Activated CD4-positive, alpha-beta T cell treated with anti-CD3 and anti-CD28 coated beads, Interleukin-2, amount 50 U/mL, for 4 hours (primary cell): ENCODE measurements at regions not wholly inside any gene's neighbourhood (a gene's known extent, or its start where the extent isn't known, plus 50 kb on each side); places are given as distances from the start of the nearest gene placed in this dataset.
"Not testable (repeated sequence)": the region's sequence is repeated elsewhere in the genome, so short reads cannot be mapped to it uniquely, and the experiment has no call there.

ENCODE experiments used
- DNase-seq, 2 experiments: peaks; one replicate each; pipeline ENCODE4 v3.0.0-alpha.2; 2020

DNA sequence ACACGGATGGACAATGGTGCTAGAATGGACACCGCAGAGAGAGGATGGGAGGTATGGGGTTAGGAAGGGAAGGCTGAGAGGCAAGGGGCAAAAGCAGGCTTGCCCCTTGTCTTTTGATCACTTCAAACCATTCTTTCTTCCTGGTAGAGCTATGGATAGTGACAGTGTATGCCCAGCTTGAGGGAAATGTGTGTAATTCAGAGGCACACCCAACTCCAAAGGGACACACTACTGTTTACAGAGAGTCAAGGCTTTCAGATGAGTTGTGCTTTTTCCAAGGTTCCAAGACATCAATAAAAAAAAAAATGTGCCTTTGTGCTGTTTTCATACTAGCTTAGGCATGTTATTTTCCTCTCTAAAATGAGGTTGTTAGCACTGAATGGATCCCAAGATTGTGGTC lies 185.0 kb downstream of the MCHR2 start:
- no peak for DNase-seq

DNA sequence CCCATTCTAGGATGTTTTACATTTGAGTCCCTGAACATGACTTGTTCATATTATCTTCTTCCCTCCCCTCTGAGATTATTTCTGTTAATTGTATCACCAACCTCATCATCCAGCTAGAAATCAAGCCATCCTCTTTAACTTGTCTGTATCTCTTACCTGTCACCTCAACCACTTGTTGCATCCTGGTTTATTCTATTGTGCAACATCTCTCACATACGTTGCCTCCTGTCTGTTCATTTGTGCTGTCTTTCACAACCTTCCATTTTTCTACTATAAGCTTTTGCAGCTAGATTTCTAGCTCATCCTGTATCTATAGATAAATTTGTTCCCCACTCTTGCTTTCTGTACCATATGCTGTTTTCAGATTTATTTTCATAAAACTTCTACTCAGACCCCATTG lies 183.7 kb downstream of the MCHR2 start:
- DNase-seq, result no peak

GRCh38 chr6:99810942-99811620 lies 182.9 kb downstream of the MCHR2 start:
- no peak for DNase-seq

- DNase-seq, result no peak
These were observed 182.4 kb downstream of the MCHR2 start for GRCh38 chr6:99811636-99812035.

DNA sequence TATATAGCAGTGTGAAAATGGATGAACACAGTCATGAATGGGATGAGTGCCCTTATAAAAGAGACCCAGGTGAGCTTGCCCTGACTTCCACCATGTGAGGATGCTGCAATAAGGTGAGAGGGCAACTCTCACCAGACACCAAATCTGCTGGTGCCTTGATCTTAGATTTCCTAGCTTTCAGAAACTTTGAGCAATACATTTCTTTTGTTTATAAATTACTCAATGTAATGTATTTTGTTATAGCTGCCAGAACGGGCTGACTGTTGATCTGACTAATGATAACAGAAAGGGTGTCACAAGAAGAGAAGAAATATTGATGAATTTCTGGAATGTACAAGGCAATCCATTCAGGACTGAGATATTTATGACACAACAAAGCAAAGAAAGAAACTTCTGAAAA lies 180.5 kb downstream of the MCHR2 start:
- no peak for DNase-seq

DNA sequence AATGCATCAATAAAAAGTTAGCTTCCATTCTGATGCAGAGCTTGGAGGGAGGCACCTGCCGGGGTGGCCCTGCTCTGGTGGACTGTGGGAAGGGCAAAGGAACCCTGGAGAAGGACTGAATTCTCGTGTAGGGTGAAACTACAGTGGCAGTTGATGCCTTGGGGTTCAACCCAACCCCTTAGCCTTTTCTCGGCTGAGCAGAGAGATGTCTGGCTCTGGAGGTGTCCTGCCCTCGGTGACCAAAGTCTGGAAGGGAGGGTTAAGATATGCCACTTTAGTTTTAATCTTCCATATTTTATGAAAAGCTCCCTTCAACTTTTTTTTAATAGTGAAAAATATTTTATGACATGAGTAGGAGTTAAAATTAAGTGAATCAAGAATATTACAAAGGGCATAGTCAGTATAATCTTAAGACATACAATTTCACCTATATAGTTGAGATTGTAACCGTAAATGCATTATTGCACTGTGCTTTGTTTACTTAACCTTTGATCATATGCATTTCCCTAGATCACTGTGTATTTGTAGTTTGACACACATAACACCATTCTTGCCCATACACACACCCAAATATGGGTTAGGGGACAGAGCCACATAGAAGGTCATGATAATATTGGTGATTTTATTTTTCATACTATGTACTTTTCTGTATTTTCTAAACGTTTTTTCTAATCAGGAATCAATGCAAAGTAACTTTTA lies 179.6 kb downstream of the MCHR2 start:
- DNase-seq, result no peak

- no peak for DNase-seq
These were observed 177.2 kb downstream of the MCHR2 start for GRCh38 chr6:99816795-99817194.

DNA sequence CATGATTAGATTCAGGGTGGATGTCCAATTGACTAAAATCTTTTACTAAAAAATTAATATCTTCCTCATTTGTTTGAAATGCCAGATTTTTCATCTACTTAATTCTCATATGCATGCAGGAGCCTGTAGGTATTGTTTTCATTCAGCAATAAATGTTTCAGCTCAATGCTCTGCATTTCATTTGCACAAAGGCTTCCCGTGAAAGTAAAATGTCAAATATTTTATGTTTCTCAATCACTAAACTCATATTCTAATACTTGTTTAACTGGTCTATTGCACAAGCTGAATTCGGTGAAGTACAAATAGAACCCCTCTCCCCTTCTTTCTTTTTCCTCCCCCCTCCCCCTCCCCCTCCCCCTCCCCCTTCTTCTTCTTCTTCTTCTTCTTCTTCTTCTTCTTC lies 175.9 kb downstream of the MCHR2 start:
- no peak for DNase-seq

DNA sequence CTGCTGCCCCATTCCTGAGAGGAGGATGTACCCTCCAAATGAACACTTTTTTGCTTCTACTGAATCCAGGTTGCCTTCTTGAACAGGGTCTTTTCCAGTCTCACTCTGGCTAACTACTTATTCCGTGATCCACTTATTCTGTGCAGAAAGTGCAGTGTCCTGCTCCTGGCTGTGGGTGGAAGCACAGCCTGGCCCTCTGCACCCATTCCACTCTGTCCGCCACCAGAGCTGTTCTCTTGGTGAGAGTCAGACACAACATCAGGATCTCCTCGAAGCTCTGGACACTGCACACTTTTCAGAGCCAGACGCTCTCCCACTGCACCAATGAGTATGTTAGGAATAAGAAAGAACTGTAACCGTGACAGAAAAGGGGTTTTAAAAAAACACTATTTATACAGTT lies 174.2 kb downstream of the MCHR2 start:
- DNase-seq, result no peak

GRCh38 chr6:99821164-99821563 lies 172.9 kb downstream of the MCHR2 start:
- DNase-seq, result no peak

- no peak for DNase-seq
These were observed 171.1 kb downstream of the MCHR2 start for GRCh38 chr6:99822741-99823512.

DNA sequence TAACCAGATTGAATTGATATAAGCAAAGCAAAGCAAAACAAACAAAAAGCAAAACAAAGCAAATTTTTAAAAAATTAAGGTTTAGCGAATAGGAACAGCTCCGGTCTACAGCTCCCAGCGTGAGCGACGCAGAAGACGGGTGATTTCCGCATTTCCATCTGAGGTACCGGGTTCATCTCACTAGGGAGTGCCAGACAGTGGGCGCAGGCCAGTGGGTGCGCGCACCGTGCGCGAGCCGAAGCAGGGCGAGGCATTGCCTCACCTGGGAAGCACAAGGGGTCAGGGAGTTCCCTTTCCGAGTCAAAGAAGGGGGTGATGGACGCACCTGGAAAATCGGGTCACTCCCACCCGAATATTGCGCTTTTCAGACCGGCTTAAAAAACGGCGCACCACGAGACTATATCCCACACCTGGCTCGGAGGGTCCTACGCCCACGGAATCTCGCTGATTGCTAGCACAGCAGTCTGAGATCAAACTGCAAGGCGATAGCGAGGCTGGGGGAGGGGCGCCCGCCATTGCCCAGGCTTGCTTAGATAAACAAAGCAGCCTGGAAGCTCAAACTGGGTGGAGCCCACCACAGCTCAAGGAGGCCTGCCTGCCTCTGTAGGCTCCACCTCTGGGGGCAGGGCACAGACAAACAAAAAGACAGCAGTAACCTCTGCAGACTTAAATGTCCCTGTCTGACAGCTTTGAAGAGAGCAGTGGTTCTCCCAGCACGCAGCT lies 170.3 kb downstream of the MCHR2 start:
- not testable (repeated sequence) for DNase-seq

GRCh38 chr6:99833034-99833433 lies 161.0 kb downstream of the MCHR2 start:
- no peak for DNase-seq

- DNase-seq, result no peak
These were observed 157.6 kb downstream of the MCHR2 start for GRCh38 chr6:99836471-99836870.

- DNase-seq, result no peak
These were observed 155.4 kb downstream of the MCHR2 start for GRCh38 chr6:99838607-99839006.

GRCh38 chr6:99841297-99841696 lies 152.7 kb downstream of the MCHR2 start:
- no peak for DNase-seq

DNA sequence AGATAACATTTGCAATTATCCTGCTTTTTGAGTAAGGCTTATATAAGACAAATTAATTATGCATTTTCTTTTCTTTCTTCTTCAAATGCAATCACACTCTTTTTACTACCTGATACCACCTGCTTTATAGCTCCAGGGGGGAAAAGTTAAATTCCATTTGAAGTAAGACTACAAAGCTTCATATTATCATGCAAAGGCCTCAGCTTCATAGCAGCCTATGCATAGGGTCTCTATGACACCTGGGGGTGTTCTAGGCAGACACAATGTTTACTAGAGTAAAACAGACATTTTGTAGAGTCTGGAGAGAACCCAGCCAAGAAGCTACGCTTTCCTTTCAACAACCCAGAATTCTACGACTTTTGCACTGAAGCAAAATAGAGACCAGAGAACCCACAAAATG lies 148.0 kb downstream of the MCHR2 start:
- DNase-seq, result no peak

DNA sequence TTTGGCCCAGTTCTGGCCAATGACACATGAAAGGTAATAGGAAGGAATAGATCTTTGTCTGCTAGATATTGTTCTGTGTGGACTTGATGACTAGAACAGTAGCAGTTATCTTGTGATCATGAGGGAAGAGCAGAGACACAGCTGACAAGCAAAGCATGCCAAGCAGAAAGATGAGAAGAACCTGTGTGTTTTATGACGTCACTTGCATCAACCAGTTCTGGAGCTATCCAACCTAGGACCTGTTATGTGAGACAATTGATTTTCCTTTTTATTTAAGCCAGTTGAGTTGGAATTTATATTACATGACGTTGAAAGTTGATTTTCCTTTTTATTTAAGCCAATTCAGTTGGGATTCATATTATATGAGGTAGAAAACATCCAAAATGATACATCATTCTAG lies 143.2 kb downstream of the MCHR2 start:
- DNase-seq, result no peak

GRCh38 chr6:99852031-99852430 lies 142.0 kb downstream of the MCHR2 start:
- DNase-seq, result no peak

- no peak for DNase-seq
These were observed 127.0 kb downstream of the MCHR2 start for GRCh38 chr6:99867026-99867425.

- DNase-seq, result peak; percentile 59 to 60
These were observed 125.8 kb downstream of the MCHR2 start for GRCh38 chr6:99868074-99868702.
